Right atrium auricular region (tissue), 2 donors: ENCODE measurements at regions not wholly inside any gene's neighbourhood (a gene's known extent, or its start where the extent isn't known, plus 50 kb on each side); places are given as distances from the start of the nearest gene placed in this dataset.
A peak's percentile ranks its signal among the peaks of the same experiment; 100 is the strongest.
"Not testable (repeated sequence)": the region's sequence is repeated elsewhere in the genome, so short reads cannot be mapped to it uniquely, and the experiment has no call there.

Experiments used
- DNase-seq: peaks from one replicate; pipeline ENCODE4 v3.0.0-alpha.2; 2019; ENCODE audit warnings: low spot score
- H3K27ac ChIP-seq, 2 donors: fragments of 200-600 bp; sonication (generic); 1 replicate in 1 of 2; 2 replicates in 1 of 2; pipeline ENCODE4 v1.5.1; 2016 to 2019
- H3K27me3 ChIP-seq, 2 donors: fragments of 200-600 bp; sonication (generic); one replicate each; pipeline versions ENCODE4 v1.5.1 to v1.6.0; 2017 to 2019
- H3K36me3 ChIP-seq: fragments of 200-600 bp; sonication (generic); one replicate; pipeline ENCODE4 v1.5.1; 2016
- H3K4me1 ChIP-seq, 2 donors: fragments of 200-600 bp; sonication (generic); one replicate each; pipeline versions ENCODE4 v1.5.1 to v1.6.0; 2017 to 2019
- H3K4me3 ChIP-seq, 2 donors: fragments of 200-600 bp; sonication (generic); 1 replicate in 1 of 2; 2 replicates in 1 of 2; pipeline ENCODE4 v1.5.1; 2017 to 2019; ENCODE audit warnings: mild to moderate bottlenecking in 1 of 2, moderate library complexity in 1 of 2
- H3K9me3 ChIP-seq, 2 donors: fragments of 200-600 bp; sonication (generic); one replicate each; pipeline ENCODE4 v1.5.1; 2019
- CTCF ChIP-seq, 2 donors: fragments of 200-600 bp; sonication (generic); IDR thresholded peaks; one replicate each; pipeline ENCODE4 v1.5.1; 2019; ENCODE audit warnings: antibody characterized with exemption in 2 of 2

GRCh38 chr10:25867321-25867720 lies 66.7 kb upstream of the MYO3A start:
- H3K27ac ChIP-seq: no peak overlapping the region
- DNase-seq: no peak
- H3K27me3 ChIP-seq: no peaks in the 10 kb centered on the region
- H3K36me3 ChIP-seq: no peaks in the 10 kb centered on the region
- H3K4me3 ChIP-seq: no peak overlapping the region
- H3K9me3 ChIP-seq: no peaks in the 10 kb centered on the region
- TF ChIP-seq CTCF (IDR thresholded peaks at IDR 0.05): no peak
- no peaks in the 10 kb centered on the region for H3K4me1 ChIP-seq

- Histone ChIP-seq H3K27ac (no peak overlapping the region), H3K4me1 (no peaks in the 10 kb centered on the region), H3K4me3 (no peak overlapping the region), H3K27me3 (no peaks in the 10 kb centered on the region), H3K36me3 (no peaks in the 10 kb centered on the region), H3K9me3 (no peaks in the 10 kb centered on the region)
- TF ChIP-seq CTCF (IDR thresholded peaks at IDR 0.05): no peak
- no peak for DNase-seq
These were observed 64.9 kb upstream of the MYO3A start for GRCh38 chr10:25869067-25869591.

- DNase-seq: no peak
- H3K27me3 ChIP-seq: no peaks in the 10 kb centered on the region
- H3K27ac ChIP-seq: no peak overlapping the region
- no peak overlapping the region for H3K4me3 ChIP-seq
- no peak for TF ChIP-seq CTCF (IDR thresholded peaks at IDR 0.05)
- no peaks in the 10 kb centered on the region for H3K9me3 ChIP-seq
- no peaks in the 10 kb centered on the region for H3K36me3 ChIP-seq
- no peaks in the 10 kb centered on the region for H3K4me1 ChIP-seq
These were observed 64.4 kb upstream of the MYO3A start for GRCh38 chr10:25869609-25870008.

- not testable (repeated sequence) for DNase-seq, H3K9me3 ChIP-seq, H3K27ac ChIP-seq, H3K4me1 ChIP-seq, H3K27me3 ChIP-seq, H3K36me3 ChIP-seq, H3K4me3 ChIP-seq
These were observed 59.6 kb upstream of the MYO3A start for GRCh38 chr10:25874402-25874801.

- no peaks in the 10 kb centered on the region for H3K27me3 ChIP-seq
- H3K27ac ChIP-seq: no peak overlapping the region
- no peak overlapping the region for H3K4me3 ChIP-seq
- no peaks in the 10 kb centered on the region for H3K9me3 ChIP-seq
- peak; percentile 74 for DNase-seq
- no peaks in the 10 kb centered on the region for H3K4me1 ChIP-seq
- peak; percentile 63 to 88 for TF ChIP-seq CTCF (IDR thresholded peaks at IDR 0.05)
- H3K36me3 ChIP-seq: no peaks in the 10 kb centered on the region
These were observed 58.4 kb upstream of the MYO3A start for GRCh38 chr10:25875556-25876165.

- H3K4me3 ChIP-seq: no peak overlapping the region
- no peaks in the 10 kb centered on the region for H3K27me3 ChIP-seq
- no peak overlapping the region for H3K27ac ChIP-seq
- H3K9me3 ChIP-seq: no peaks in the 10 kb centered on the region
- no peak for TF ChIP-seq CTCF (IDR thresholded peaks at IDR 0.05)
- H3K4me1 ChIP-seq: no peaks in the 10 kb centered on the region
- no peak for DNase-seq
- H3K36me3 ChIP-seq: no peaks in the 10 kb centered on the region
These were observed 56.7 kb upstream of the MYO3A start for GRCh38 chr10:25877296-25877695.
